ENCODE measurements at regions not wholly inside any gene's neighbourhood (a gene's known extent, or its start where the extent isn't known, plus 50 kb on each side); places are given as distances from the start of the nearest gene placed in this dataset.

GRCh38 chr1:186760446-186760845 is 68.3 kb upstream of the PLA2G4A start:
- no peak for TF ChIP-seq POLR2A (IDR thresholded peaks at IDR 0.05)
- no peak for TF ChIP-seq CTCF (IDR thresholded peaks at IDR 0.05)
